NCI-H774 (cell line): ENCODE measurements at regions not wholly inside any gene's neighbourhood (a gene's known extent, or its start where the extent isn't known, plus 50 kb on each side); places are given as distances from the start of the nearest gene placed in this dataset.
"Not testable (repeated sequence)": the region's sequence is repeated elsewhere in the genome, so short reads cannot be mapped to it uniquely, and the experiment has no call there.

ENCODE experiments used
- DNase-seq: peaks from one replicate; lab custom pipeline; 2025; lab: John Stamatoyannopoulos, UW

DNA sequence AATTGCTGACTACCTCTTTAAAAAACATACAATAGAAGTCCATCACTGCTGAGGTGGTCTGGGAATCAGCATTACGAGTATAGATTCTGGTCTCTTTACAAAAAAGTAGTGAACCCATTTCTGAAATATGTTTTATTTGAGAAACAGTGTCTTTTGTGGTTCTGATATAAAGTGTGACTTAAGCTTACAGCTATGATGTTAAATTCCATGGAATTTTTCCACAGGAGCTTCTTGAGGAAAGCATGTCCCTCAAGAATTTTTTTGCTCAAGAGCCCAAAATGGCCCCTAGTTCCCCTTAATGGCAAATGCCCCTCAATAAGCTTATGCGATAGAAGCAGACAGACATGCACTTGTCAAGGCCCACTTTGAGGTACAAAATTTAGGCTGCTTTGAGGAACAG is 265.7 kb downstream of the FAM170A start:
- DNase-seq = no peak

DNA sequence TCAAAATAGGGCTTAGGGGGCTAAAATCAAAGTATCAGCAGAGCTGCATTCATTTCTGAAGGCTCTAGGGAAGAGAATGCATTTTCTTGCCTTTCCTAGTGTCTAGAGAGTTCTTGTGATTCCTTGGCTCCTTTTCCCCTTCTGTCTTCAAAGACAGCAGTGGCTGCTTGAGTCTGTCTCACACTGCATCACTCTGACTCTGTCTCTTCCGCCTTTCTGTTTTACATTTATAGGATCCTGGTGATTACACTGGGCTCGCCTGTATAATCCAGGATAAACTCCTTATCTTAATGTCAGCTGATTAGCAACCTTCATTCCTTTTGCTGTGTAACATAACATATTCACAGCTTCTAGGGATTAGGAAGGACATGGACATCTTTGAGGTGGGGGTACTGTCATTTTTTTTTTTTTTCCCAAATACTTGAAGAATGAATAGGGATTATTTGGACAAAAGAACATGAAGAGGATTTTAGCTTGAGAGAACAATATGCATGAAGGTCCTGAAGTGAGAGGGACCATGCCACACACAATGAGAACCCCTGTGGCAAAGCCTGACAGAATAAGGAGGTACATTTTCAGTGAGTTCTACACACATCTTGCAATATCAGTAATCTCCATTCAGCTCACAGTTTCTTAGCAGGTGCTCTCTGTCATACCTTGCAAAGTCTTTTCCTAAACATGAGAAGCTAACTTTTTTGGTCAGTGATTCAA is 267.6 kb downstream of the FAM170A start:
- DNase-seq = no peak

DNA sequence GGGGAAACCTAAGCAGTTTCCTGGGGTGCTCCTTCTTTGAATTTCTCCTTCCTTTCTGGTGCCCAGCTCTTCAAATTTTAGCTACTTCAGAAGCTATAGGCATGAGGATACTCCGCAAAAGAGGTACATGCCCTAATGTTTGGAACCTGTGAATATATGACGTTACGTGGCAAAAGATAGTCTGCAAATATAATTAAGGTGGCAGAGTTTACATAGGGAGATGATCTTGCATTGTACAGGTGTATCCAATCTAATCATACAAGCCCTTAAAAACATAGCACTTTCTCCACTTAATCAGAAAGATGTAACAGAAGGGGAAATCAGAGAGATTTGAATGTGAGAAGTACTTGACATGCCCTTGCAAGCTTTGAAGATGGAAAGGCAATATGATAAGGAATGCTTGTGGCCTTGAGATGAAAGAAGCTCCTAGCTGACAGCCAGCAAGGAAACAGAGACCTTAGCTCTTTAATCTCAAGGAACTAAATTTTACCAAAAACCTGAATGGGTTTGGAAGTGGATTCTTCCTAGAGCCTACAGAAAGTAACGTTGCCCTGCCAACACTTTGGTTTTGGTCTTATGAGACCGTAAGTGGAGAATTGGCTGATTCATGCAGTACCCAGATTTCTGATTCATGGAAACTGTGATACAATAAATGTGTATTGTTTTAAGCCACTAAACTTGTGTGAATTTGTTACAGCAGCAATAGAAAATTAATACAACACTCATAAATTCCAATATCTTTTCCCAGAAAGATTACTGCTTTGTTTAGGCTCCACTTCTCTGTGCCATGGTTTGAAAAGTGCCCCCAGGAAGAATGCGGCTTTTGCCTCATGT is 268.4 kb downstream of the FAM170A start:
- DNase-seq = no peak

DNA sequence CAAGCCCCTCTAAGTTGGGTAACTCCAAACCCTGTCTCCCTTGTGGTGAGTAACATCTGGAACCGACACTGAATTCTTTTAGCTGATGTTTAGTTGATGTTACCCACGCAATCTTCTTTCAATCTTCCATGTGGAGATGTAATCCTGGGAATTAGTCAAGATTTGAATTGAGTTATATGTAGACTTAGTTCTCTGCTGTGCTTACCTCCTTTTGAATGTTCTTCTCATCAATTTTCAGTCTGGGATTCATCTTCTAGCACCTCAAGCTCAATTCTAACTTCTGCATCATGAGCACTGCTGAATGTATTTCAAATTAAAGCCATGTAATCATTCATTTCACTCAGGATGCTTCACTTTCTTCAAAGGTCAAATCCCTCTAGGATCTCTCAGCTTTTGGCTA is 270.6 kb downstream of the FAM170A start:
- DNase-seq = no peak

DNA sequence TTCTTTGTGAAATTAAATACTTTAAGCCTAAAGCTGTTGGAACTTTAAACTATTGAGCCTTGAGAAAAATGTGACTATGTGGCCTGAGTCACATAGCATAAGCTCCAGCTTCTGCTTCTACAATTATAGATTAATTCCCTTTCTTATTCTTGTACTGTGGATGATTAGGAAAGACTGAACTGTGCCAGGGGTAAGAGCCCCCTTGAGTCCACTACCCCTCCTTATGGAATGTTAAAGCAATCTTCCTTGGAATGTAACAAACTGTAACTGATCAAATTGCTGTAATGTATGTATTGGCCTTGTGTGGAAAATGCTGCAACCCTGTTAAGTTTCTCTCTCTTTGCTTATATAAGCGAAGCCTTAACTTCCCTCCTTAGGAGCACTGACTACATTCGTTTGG is 273.2 kb downstream of the FAM170A start:
- DNase-seq = no peak

DNA sequence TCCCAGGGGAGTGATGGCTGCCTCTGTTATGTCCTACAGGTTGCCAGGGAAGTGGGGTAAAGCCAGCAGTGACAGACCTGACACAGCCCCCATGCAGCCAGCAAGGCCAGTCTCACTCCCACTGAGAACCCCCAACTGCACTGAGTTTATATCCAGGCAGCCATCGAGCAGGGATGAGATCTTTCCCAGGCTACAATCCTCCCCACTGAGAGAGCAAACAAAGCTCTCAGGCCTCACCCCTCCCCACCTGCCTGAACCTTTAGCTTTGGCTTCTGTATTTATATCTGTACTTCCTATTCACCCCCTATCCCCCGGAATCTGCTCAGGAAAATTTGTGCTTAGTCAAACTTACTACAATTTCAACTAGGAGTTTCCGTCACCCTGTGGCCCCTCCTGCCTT is 284.1 kb downstream of the FAM170A start:
- DNase-seq = no peak

DNA sequence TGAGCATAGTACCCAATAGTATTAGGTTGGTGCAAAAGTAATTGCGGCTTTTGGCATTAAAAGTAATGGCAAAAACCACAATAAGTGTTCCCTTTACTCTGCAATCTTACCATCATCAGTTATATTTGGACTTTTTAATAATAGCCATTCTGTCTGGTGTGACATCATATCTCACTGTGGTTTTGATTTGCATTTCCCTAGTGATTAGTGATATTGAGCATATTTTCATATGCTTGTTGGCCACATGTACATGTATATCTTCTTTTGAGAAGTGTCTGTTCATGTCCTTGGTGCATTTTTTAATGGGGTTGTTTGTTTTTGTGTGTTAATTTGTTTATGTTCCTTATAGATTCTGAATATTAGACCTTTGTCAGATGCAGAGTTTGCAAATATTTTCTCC is 289.9 kb downstream of the FAM170A start:
- no peak for DNase-seq

DNA sequence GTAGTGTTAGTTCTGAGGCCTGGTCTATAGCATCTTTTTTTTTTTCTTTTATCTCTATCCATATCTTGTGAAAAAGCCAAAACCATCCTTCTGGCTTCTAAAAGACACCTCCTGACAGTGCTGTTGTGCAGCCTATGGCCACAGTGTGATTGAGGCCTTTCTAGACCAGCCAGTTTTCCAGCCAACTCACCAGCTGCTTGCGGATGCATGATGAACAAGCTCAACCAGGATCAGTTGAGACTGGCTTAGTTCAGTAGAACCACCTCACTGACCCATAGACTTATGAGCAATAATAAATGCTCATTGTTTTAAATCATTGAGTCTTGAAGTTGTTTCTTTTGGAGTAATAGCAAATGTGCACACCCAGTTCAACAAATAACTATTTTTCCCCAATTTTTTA is 296.9 kb downstream of the FAM170A start:
- no peak for DNase-seq

DNA sequence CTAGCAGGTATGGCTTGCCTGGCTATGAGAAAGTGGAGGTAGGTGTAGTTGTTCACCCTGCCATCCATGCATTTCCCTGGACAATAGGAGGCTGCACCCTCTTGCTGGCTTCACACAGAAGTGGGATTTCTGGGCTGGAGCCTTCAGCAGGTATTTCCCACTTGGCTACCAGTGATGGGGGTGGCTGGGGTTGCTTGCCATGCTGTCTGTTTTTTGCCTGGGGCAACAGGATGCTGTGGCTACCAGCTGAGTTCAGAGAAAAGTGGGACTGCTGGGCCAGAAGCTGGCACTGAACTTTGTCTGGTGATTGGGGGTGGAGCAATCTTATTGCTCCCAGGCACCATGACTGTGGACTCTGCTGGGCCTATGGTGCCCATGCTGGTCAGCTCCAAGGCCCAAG is 299.6 kb downstream of the FAM170A start:
- DNase-seq = no peak

DNA sequence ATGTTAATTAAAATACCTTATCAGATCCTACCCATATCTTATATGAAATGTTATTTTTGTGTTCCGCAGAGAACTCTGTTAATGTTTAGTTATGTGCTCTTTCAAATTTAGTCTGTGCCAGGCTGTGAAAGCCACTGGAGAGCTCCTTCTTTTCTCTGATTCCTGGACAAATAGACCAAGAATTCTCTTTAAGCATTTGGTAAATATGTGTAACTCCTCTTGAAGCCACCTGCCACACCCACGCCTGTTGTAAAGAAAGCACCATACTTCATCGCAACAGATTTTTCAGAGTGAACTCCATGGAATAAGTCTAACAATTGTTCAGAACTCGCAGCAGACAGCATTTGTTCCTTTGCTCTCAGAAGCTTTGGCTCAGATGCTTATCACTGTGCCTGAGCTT is 301.1 kb downstream of the FAM170A start:
- DNase-seq = no peak

DNA sequence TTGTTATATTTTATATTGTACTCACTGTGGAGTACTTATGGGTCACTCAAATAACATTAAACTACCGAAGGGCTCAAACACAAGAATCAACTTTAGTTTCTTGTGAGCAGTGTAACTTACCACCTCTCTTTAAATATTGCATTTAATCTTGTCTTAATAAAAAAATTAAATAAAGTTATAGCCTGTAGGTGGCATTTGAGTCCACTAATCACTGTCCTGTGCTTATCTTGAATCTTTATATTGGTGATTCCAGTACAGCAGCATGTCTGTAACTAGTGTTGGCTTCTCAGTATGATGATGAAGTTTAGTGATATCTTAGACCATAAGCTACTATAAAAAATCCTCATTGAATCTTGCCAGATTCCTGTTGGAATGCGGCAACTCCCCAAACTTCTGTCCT is 313.8 kb downstream of the FAM170A start:
- DNase-seq = no peak

DNA sequence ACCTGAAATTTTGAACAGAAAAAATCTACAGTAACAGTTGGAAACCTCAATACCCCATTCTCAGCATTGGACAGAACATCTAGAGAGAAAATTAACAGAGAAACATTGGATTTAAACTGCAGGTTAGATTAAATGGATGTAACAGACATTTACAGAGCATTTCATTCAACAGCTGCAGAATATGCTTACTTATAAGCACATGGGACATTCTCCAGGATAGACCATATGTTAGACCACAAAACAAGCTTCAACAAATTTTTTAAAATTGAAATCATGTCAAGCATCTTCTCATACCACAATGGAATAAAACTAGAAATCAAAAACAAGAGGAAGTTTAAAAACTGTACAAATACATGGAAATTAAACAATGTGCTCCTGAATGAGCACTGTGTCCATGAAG is 316.3 kb downstream of the FAM170A start:
- no peak for DNase-seq

DNA sequence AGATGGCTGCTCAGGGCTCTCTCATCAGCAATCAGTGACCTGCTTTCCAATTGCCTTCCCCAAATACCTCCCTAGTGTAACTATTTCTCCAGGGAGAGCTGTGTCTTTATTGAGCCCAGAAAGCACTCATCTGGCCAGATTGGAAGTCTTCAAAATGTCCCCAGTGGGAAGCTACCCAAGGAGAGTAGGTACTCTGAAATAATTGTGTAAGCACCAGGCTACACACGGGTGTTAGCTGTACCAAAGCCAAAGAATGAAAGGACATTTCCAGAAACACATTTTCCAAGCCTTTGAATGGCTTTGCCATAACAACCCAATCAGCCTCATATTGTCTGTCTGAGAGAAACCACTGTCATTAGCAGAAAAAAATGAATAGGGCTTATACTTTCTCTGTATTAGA is 318.8 kb downstream of the FAM170A start:
- DNase-seq = no peak

DNA sequence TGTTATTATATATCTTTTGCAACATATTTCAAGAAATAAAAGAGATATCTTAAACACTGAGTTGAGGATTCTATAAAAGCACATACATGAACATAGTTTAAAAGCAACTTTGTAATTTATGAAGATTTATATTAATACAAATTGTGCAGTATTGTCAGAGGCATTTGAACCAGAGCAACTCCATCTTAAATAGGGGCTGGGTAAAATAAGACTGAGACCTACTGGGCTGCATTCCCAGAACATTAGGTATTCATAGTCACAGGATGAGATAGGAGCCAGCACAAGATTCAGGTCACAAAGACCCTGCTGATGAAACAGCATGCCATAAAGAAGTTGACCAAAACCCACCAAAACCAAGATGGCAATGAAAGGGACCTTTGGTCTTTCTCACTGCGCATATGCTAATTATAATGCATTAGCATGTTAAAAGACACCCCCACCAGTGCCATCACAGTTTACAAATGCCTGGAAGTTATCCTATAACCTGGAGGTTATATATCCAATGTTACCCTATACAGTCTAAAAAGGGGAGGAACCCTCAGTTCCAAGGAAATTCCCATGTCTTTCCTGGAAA is 320.2 kb downstream of the FAM170A start:
- DNase-seq = no peak

DNA sequence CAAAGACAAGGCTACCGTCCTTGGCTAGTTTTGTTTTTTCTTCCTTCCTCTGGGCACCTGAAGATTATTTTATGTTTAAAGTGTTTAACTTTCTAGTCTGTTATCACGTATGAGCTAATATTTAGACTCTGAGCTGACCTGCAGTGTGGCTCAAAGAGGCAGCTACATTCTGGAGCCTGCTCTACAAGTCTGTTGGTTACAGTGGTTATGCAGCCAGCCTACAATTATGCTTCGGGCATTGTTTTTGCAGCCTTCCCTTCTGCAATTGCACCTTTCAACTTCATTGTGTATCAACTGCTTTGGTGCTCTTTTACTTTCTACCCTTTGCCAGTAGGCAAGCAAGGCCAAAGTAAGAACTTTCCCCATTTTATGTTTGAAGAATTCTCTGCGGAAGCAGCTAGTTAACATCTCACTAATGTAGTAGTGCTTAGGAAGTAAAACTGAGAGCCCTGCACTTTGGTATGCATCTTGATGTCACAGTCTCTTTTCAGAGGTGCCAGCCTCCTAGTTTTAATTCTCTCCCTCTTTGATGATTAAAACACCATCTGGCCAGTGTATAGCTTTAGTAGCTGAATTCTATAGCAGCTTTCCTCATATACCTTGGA is 322.1 kb downstream of the FAM170A start:
- DNase-seq = no peak

DNA sequence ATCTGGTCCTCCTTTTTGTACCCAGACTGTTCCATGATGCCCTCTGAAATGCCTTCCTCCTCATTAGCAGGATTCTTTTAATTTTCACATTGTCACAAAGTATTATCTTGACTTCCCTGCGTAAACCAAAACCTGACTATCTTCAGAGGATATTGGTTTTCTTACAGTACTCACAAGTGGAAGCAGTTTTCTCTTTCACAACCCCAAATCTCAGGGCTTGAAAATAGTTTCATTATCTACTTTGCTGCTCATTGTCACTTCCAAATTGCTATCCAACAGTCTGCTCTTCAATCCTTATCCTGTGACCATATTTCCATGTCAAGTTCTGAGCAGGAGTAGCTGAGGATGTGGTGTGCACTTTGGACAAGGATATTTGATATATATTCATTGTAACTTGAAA is 324.1 kb downstream of the FAM170A start:
- no peak for DNase-seq

DNA sequence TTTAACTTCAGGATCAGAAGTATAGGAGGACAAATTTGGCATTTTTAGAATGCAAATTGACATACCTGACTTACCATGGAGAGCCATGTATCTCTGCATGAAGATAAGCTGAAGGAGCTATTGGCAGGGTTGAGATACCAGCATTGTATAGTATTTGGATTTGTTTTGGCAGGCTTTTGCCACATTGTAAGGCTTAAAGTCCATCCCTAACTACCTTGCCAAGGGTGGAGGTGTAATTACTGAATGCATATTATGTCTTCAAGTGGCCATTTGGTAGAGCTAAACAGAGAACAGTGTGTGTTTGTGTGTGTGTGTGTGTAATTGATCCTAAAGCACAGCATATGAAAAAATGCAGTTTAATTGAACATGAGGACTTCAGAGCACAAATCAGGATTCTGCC is 324.7 kb downstream of the FAM170A start:
- no peak for DNase-seq

DNA sequence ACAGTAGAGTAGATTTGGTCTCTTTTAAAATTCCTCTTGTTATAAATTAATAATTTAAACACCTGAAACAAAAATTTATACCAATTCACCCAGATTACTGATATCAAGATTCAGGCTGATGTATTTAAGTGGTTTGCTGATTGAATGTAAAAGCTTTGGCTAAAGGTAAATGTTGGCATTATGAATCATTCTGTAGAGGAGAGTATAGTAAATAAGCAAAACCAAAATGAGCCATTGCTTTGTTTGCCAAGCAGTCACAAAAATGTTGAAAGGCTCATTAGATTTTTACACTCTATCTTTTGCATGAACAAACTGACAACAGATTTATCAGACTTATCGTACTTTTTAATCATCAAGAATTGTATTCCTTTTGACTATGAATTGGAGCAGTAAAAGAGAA is 332.6 kb downstream of the FAM170A start:
- DNase-seq = no peak

DNA sequence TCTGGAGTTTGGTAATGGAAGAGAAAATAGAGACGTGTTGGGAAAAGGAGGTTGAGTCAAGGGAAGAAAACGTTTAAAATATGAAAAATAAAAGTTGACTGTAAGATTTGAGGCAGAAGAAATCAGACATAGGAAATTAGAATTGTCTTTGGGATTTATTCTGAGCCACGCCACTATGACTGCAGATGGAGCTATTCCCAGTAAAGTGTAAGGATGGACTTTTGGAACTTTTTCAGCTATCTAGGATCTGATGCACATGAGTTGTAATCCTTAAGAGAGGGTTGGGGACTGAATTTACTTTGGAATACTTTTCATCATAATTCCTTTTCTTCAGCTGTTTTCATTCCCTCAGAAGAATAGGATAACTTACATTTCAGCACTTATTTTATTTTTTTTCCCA is 336.7 kb downstream of the FAM170A start:
- no peak for DNase-seq

DNA sequence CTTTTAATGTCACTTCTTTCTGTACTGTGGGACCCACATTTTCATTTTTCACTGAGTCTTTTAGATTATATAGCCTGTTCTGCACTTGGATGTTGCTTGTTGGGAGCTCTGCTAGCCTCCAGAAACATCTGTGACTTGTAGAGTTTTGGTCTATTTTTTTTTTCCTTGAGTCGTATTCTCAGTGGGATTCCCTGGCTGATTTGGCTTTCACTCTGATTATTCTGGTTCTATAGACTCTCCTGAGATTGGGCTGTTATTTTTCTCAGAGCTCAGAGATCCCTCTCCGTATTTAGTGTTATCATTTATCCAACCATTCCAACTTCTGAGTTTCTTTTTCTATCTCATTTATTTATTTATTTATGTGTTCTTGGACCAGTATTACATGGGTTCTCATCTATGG is 339.3 kb downstream of the FAM170A start:
- no peak for DNase-seq

DNA sequence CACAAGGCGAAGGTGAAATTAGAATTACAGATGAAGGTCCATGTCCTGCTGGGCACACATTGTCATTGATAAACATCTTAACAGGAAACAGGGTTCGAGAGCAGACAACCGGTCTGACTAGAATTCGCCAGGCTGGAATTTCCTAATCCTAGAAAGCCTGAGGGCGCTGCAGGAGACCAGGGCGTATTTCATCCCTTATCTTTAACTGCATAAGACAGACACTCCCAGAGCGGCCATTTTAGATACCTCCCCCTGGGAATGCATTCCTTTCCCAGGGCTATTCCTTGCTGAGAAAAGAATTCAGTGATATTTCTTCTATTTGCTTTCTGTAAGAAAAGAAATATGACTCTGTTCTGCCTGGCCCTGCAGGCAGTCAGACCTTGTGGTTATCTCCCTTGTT is 357.7 kb downstream of the FAM170A start:
- not testable (repeated sequence) for DNase-seq

DNA sequence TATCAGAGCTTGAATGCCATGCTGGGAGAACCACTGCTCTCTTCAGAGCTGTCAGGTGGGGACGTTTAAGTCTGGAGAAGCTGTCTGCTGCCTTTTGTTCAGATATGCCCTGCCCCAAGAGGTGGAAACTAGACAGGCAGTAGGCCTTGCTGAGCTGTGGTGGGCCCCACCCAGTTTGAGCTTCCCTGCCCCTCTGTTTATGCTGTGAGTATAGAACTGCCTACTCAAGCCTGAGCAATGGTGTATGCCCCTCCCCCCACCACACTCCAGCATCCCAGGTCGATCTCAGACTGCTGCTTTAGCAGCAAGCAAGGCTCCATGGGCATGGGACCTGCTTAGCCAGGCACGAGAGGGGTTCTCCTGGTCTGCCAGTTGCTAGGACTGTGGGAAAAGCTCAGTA is 362.3 kb downstream of the FAM170A start:
- DNase-seq = no peak

DNA sequence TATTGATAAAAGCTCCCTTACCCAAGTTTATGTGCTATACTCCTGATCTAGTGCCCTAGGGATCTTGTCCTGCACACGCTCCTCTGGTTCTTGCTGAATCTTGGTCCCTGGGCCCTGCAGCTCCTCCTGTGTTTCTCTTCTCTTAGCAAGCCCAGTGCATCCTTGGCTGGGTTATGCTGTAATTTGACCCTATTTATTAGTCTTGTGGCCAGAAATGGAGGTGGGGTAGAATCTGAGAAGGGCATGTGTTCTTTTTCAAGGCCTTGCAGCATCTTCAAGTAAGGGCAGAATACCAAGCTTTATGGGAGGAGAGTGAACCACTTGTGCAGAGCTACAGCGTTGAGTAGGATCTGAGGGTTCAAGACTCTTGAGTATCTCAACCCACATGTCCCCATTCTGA is 366.8 kb downstream of the FAM170A start:
- no peak for DNase-seq
